Erythroblast (primary cell): ENCODE measurements at regions not wholly inside any gene's neighbourhood (a gene's known extent, or its start where the extent isn't known, plus 50 kb on each side); places are given as distances from the start of the nearest gene placed in this dataset.

Source experiments
- GATA1 ChIP-seq: IDR thresholded peaks from 2 replicates; pipeline ENCODE4 v1.6.1; 2011; ENCODE audit warnings: low read depth, mild to moderate bottlenecking, control low read depth, low read length, moderate library complexity
- POLR2A ChIP-seq: IDR thresholded peaks from 2 replicates; pipeline ENCODE4 v1.6.1; 2011; ENCODE audit warnings: mild to moderate bottlenecking, low read length

DNA sequence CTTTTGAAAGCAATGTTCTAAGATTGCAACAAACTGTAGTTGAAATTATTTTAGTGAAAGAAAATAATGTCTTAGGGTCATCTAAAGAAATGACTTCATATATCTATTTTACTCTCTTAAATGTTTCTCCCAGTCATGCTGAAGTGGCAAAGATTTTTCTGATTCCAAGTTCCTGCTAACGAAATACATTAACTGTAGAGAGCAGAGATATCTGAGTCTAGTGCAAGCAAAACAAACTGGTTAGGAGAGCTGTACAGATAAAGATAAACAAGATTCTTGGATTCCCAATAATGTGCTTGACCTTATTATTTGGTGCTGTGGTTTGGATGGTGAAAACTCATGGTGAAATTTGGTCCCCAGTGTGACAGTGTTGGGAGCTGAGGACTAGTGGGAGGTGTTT is 199.9 kb upstream of the PWP1 start:
- TF ChIP-seq POLR2A (no peak), GATA1 (no peak)
